CD4-positive, alpha-beta T cell (primary cell): ENCODE measurements at regions not wholly inside any gene's neighbourhood (a gene's known extent, or its start where the extent isn't known, plus 50 kb on each side); places are given as distances from the start of the nearest gene placed in this dataset.

Experiments
- ATAC-seq: fragments of 200-7000 bp; cut with Tn5 transposase; one replicate; pipeline ENCODE4 v1.10.0; 2022; ENCODE audit warnings: mild to moderate bottlenecking; ENCODE audit not compliant: poor library complexity
- CTCF ChIA-PET: fragments of 350-600 bp; sonication (Branson Sonifier 250); formaldehyde crosslinking; loops from one replicate; lab custom pipeline; 2021; ENCODE audit warnings: antibody characterized with exemption, inconsistent platforms; lab: Charles Lee
- POLR2A ChIA-PET: fragments of 350-600 bp; sonication (Branson Sonifier 250); formaldehyde crosslinking; loops from one replicate; lab custom pipeline; 2021; ENCODE audit warnings: antibody characterized with exemption, inconsistent platforms; lab: Charles Lee
- DNase-seq, 14 experiments: peaks; one replicate each; pipeline ENCODE4 v3.0.0-alpha.2; 2013 to 2020; ENCODE audit warnings: mixed read lengths in 2 of 14
- H3K27ac ChIP-seq, 2 donors: one replicate each; pipeline versions ENCODE4 v1.5.1 to v1.7.0; 2013; ENCODE audit warnings: low read length in 2 of 2, low read depth in 1 of 2, mild to moderate bottlenecking in 1 of 2
- H3K27me3 ChIP-seq, 2 experiments: 1 replicate in 1 of 2; 2 replicates in 1 of 2; pipeline versions ENCODE4 v1.6.1 to v1.7.0; 2013; ENCODE audit warnings: low read length in 2 of 2, control low read depth in 1 of 2, mild to moderate bottlenecking in 1 of 2, moderate library complexity in 1 of 2; ENCODE audit not compliant: insufficient read depth in 2 of 2, control insufficient read depth in 1 of 2
- H3K36me3 ChIP-seq: one replicate; pipeline ENCODE4 v1.6.1; 2013; ENCODE audit warnings: low read length, control low read depth; ENCODE audit not compliant: insufficient read depth
- H3K4me1 ChIP-seq: one replicate; pipeline ENCODE4 v1.6.1; 2013; ENCODE audit warnings: low read length, control low read depth; ENCODE audit not compliant: insufficient read depth
- H3K4me3 ChIP-seq: one replicate; pipeline ENCODE4 v1.5.1; 2013; ENCODE audit warnings: mild to moderate bottlenecking, low read length, moderate library complexity
- H3K9me3 ChIP-seq, 2 experiments: 1 replicate in 1 of 2; 2 replicates in 1 of 2; pipeline versions ENCODE4 v1.6.1 to v1.7.0; 2013; ENCODE audit warnings: low read length in 2 of 2, mild to moderate bottlenecking in 2 of 2, control low read depth in 1 of 2, moderate library complexity in 1 of 2; ENCODE audit not compliant: control insufficient read depth in 1 of 2, insufficient read depth in 1 of 2
- H3K27ac Mint-ChIP-seq: one replicate; pipeline ENCODE4 v1.8.0; 2020; ENCODE audit warnings: mixed read lengths
- H3K27me3 Mint-ChIP-seq: one replicate; pipeline ENCODE4 v1.8.0; 2021; ENCODE audit warnings: mixed read lengths
- H3K36me3 Mint-ChIP-seq: one replicate; pipeline ENCODE4 v1.8.0; 2021; ENCODE audit warnings: low read depth, mixed read lengths
- H3K4me1 Mint-ChIP-seq: one replicate; pipeline ENCODE4 v1.8.0; 2021; ENCODE audit warnings: low read depth, mixed read lengths
- H3K4me3 Mint-ChIP-seq: one replicate; pipeline ENCODE4 v1.8.0; 2020; ENCODE audit warnings: mild to moderate bottlenecking, mixed read lengths
- H3K9me3 Mint-ChIP-seq: one replicate; pipeline ENCODE4 v1.8.0; 2020; ENCODE audit warnings: mixed read lengths
- intact Hi-C, 2 experiments: fragments of 100-400 bp; cut with DNase I in 1 of 2; cut with micrococcal nuclease in 1 of 2; formaldehyde crosslinking; loops; one replicate each; pipeline versions ENCODE4 v1.15.1 to v1.9.0; 2023 to 2025; cut with DNase I, micrococcal nuclease
- TF ChIP-seq, protein P1 (sequence below): fragments of 200-600 bp; IDR thresholded peaks from one replicate; pipeline ENCODE4 v1.8.0; 2022; ENCODE audit warnings: antibody characterized with exemption, mild to moderate bottlenecking

DNA sequence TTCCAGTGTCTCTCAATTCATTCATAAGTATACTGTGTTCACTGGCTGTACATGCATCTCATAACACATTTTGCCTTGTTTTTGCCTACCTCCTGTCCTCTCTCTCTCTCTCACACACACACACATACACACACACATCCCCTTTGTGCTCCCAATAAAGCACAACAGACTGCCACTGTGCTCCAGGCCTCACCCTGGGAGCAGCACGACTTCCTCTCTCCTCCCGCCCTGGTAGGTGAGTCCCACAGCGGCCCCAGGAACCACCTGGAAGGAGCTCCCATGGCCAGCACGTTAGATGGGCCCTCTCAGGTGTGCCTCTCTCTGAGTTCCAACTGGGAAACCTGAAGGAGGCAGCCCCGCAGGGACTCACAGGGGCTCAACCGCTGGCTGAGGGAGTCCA is 65.4 kb downstream of the MARCHF4 start:
- ChIA-PET CTCF (no interaction called here), POLR2A (no interaction called here)
- no peaks in the 10 kb centered on the region for H3K27me3 Mint-ChIP-seq
- no peak overlapping the region for H3K4me3 ChIP-seq
- H3K27me3 ChIP-seq, result no peaks in the 10 kb centered on the region
- H3K36me3 Mint-ChIP-seq, result no peaks in the 10 kb centered on the region
- no peaks in the 10 kb centered on the region for H3K4me1 ChIP-seq
- no peak overlapping the region for H3K27ac Mint-ChIP-seq
- no peak for ATAC-seq
- TF ChIP-seq, protein P1, sequence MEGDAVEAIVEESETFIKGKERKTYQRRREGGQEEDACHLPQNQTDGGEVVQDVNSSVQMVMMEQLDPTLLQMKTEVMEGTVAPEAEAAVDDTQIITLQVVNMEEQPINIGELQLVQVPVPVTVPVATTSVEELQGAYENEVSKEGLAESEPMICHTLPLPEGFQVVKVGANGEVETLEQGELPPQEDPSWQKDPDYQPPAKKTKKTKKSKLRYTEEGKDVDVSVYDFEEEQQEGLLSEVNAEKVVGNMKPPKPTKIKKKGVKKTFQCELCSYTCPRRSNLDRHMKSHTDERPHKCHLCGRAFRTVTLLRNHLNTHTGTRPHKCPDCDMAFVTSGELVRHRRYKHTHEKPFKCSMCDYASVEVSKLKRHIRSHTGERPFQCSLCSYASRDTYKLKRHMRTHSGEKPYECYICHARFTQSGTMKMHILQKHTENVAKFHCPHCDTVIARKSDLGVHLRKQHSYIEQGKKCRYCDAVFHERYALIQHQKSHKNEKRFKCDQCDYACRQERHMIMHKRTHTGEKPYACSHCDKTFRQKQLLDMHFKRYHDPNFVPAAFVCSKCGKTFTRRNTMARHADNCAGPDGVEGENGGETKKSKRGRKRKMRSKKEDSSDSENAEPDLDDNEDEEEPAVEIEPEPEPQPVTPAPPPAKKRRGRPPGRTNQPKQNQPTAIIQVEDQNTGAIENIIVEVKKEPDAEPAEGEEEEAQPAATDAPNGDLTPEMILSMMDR, result no peak
- no peak overlapping the region for H3K27ac ChIP-seq
- intact Hi-C loops, result no loop called here
- H3K9me3 ChIP-seq, result no peaks in the 10 kb centered on the region
- no peaks in the 10 kb centered on the region for H3K9me3 Mint-ChIP-seq
- no peaks in the 10 kb centered on the region for H3K4me1 Mint-ChIP-seq
- H3K4me3 Mint-ChIP-seq, result no peak overlapping the region
- DNase-seq, result no peak
- H3K36me3 ChIP-seq, result no peaks in the 10 kb centered on the region

DNA sequence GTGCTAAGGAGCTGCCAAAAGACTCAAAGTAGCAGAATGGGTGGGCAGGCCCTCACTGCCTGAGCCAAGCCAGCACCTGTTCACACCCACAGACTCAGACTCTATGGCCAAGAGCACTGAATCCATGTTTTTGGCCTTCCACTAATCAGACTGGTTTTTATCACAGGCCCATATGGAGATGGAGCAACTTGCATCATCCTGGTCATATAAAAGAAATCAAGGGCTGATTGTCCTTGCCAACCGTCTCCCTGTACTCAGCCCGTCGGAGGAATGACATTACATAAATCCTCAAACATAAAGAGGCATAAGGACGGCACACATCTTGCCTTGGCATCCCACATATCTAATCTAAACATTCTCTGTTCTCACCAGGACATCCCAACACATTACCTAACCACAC is 66.7 kb downstream of the MARCHF4 start:
- Histone ChIP-seq H3K36me3 (no peaks in the 10 kb centered on the region), H3K9me3 (no peaks in the 10 kb centered on the region), H3K4me1 (no peaks in the 10 kb centered on the region), H3K4me3 (no peak overlapping the region), H3K27ac (no peak overlapping the region), H3K27me3 (no peaks in the 10 kb centered on the region)
- Mint-ChIP-seq H3K27me3 (no peaks in the 10 kb centered on the region), H3K9me3 (no peaks in the 10 kb centered on the region), H3K4me1 (no peaks in the 10 kb centered on the region), H3K27ac (no peak overlapping the region), H3K4me3 (no peak overlapping the region), H3K36me3 (no peaks in the 10 kb centered on the region)
- no peak for DNase-seq
- TF ChIP-seq, protein P1, result no peak
- ChIA-PET POLR2A (no interaction called here), CTCF (no interaction called here)
- intact Hi-C loops, result no loop called here
- no peak for ATAC-seq

DNA sequence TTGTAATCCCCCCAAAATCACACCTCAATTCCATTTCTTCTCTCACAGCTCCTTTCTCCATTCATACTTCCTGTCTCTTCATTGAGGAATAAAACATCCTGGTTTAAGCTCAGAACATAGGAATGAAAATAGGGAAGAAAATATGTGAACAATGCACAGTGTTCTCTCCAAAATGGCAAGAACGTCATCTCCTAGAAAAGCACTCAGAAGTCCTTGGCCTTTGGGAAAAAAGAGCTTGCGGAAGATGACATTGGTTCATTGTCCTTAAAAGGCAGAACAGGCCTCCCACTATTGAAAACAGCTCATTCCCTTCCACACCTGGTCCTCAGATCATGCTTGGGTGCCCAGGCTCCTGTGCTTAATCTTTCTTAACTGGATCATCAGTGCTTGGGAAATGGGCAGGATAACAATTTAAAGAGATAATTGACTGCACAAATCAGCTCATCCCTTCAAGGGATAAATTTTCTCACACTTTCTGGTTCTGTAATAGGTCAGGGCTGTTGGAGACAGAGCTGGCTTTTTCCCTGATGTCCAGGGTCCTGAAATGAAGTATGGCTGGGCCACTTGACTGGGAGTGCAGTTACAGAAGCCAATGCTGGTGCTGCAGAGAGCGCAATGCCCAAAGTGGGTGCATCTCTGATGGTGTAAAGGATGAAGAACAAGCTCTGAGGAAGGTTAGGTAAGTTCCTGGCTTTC is 69.2 kb downstream of the MARCHF4 start:
- Histone ChIP-seq H3K9me3 (no peaks in the 10 kb centered on the region), H3K27ac (no peak overlapping the region), H3K27me3 (no peaks in the 10 kb centered on the region), H3K4me1 (no peaks in the 10 kb centered on the region), H3K4me3 (no peak overlapping the region), H3K36me3 (no peaks in the 10 kb centered on the region)
- CTCF ChIA-PET, result no interaction called here
- Mint-ChIP-seq H3K27me3 (no peaks in the 10 kb centered on the region), H3K4me1 (no peaks in the 10 kb centered on the region), H3K4me3 (no peak overlapping the region), H3K27ac (no peak overlapping the region), H3K36me3 (no peaks in the 10 kb centered on the region), H3K9me3 (no peaks in the 10 kb centered on the region)
- ATAC-seq, result no peak
- POLR2A ChIA-PET, result no interaction called here
- TF ChIP-seq, protein P1, result no peak
- intact Hi-C loops, result no loop called here
- DNase-seq, result no peak
